Neuronal stem cell (in vitro differentiated cells): ENCODE measurements at regions not wholly inside any gene's neighbourhood (a gene's known extent, or its start where the extent isn't known, plus 50 kb on each side); places are given as distances from the start of the nearest gene placed in this dataset.
"Not testable (repeated sequence)": the region's sequence is repeated elsewhere in the genome, so short reads cannot be mapped to it uniquely, and the experiment has no call there.

Source experiments
- DNase-seq: peaks from one replicate; pipeline ENCODE4 v3.0.0-alpha.2; 2013; ENCODE audit warnings: low spot score
- H2AFZ ChIP-seq: one replicate; pipeline ENCODE4 v1.6.1; 2013; ENCODE audit warnings: mild to moderate bottlenecking, low read length, inconsistent platforms
- H2AK5ac ChIP-seq: 2 replicates; pipeline ENCODE4 v1.6.1; 2013; ENCODE audit warnings: low read depth, mild to moderate bottlenecking, inconsistent platforms, low read length, moderate library complexity, mixed read lengths
- H2BK120ac ChIP-seq: 2 replicates; pipeline ENCODE4 v1.6.1; 2013; ENCODE audit warnings: low read depth, mild to moderate bottlenecking, inconsistent platforms, low read length, moderate library complexity, mixed read lengths
- H2BK12ac ChIP-seq: one replicate; pipeline ENCODE4 v1.6.1; 2013; ENCODE audit warnings: low read length, inconsistent platforms
- H2BK15ac ChIP-seq: 2 replicates; pipeline ENCODE4 v1.6.1; 2013; ENCODE audit warnings: mild to moderate bottlenecking, low read length, inconsistent platforms, mixed read lengths
- H2BK5ac ChIP-seq: one replicate; pipeline ENCODE4 v1.6.1; 2013; ENCODE audit warnings: inconsistent platforms, mild to moderate bottlenecking, low read length, moderate library complexity
- H3K14ac ChIP-seq: one replicate; pipeline ENCODE4 v1.6.1; 2013; ENCODE audit warnings: low read length, inconsistent platforms
- H3K18ac ChIP-seq: 2 replicates; pipeline ENCODE4 v1.6.1; 2013; ENCODE audit warnings: low read length, inconsistent platforms
- H3K23ac ChIP-seq: 2 replicates; pipeline ENCODE4 v1.6.1; 2013; ENCODE audit warnings: low read depth, mild to moderate bottlenecking, mixed read lengths, low read length, inconsistent platforms; ENCODE audit not compliant: poor library complexity
- H3K27ac ChIP-seq: replicated peaks from 3 replicates; pipeline ENCODE4 v1.5.1; 2013; ENCODE audit warnings: low read length, inconsistent platforms
- H3K27me3 ChIP-seq, 3 experiments: 2 replicates each; pipeline ENCODE4 v1.6.1; 2013; ENCODE audit warnings: low read length in 3 of 3, mild to moderate bottlenecking in 2 of 3, inconsistent platforms in 1 of 3, low read depth in 1 of 3, mixed read lengths in 1 of 3, moderate library complexity in 1 of 3; ENCODE audit not compliant: control insufficient read depth in 3 of 3, insufficient read depth in 3 of 3
- H3K36me3 ChIP-seq, 2 donors: replicated peaks in 1 of 2; 2 replicates each; pipeline ENCODE4 v1.6.1; 2013; ENCODE audit warnings: low read length in 2 of 2; ENCODE audit not compliant: control insufficient read depth in 2 of 2, insufficient read depth in 2 of 2
- H3K4ac ChIP-seq: 2 replicates; pipeline ENCODE4 v1.6.1; 2013; ENCODE audit warnings: inconsistent platforms, mild to moderate bottlenecking, low read length, moderate library complexity
- H3K4me1 ChIP-seq, 2 donors: 1 replicate in 1 of 2; 2 replicates in 1 of 2; pipeline ENCODE4 v1.6.1; 2013; ENCODE audit warnings: low read length in 2 of 2, low read depth in 1 of 2; ENCODE audit not compliant: control insufficient read depth in 2 of 2, insufficient read depth in 1 of 2
- H3K4me2 ChIP-seq: one replicate; pipeline ENCODE4 v1.6.1; 2013; ENCODE audit warnings: mild to moderate bottlenecking, low read length, inconsistent platforms; ENCODE audit not compliant: insufficient read depth, poor library complexity, severe bottlenecking
- H3K4me3 ChIP-seq, 2 donors: 2 replicates each; pipeline ENCODE4 v1.5.1; 2013; ENCODE audit warnings: low read length in 2 of 2, mild to moderate bottlenecking in 2 of 2, inconsistent platforms in 1 of 2, moderate library complexity in 1 of 2
- H3K79me1 ChIP-seq: one replicate; pipeline ENCODE4 v1.6.1; 2013; ENCODE audit warnings: low read depth, mild to moderate bottlenecking, inconsistent platforms, low read length, moderate library complexity
- H3K9ac ChIP-seq: one replicate; pipeline ENCODE4 v1.6.1; 2013; ENCODE audit warnings: mild to moderate bottlenecking, low read depth, low read length, inconsistent platforms; ENCODE audit not compliant: poor library complexity
- H3K9me3 ChIP-seq, 2 donors: replicated peaks in 1 of 2; 2 replicates each; pipeline versions ENCODE3 to v1.6.1; 2013; ENCODE audit warnings: low read length in 2 of 2, mild to moderate bottlenecking in 2 of 2, inconsistent platforms in 1 of 2, low read depth in 1 of 2, mixed read lengths in 1 of 2, moderate library complexity in 1 of 2; ENCODE audit not compliant: control insufficient read depth in 2 of 2, insufficient read depth in 1 of 2
- H4K8ac ChIP-seq: one replicate; pipeline ENCODE4 v1.6.1; 2013; ENCODE audit warnings: low read depth, mild to moderate bottlenecking, inconsistent platforms, low read length, moderate library complexity
- H4K91ac ChIP-seq: one replicate; pipeline ENCODE4 v1.6.1; 2013; ENCODE audit warnings: low read length, low read depth, mild to moderate bottlenecking, inconsistent platforms; ENCODE audit not compliant: poor library complexity
- WGBS, 2 donors: extraction: QIAGEN DNeasy Blood & Tissue Kit; methylation state at CpG; one replicate each; pipeline ENCODE4 v1.1.7; 2013; ENCODE audit warnings: missing lambda C conversion rate in 2 of 2, mixed read lengths in 1 of 2; ENCODE audit not compliant: insufficient read length in 2 of 2, insufficient replicate concordance in 1 of 2; ENCODE audit errors: extremely low coverage in 2 of 2; 5-methylcytosine and 5-hydroxymethylcytosine counted together

DNA sequence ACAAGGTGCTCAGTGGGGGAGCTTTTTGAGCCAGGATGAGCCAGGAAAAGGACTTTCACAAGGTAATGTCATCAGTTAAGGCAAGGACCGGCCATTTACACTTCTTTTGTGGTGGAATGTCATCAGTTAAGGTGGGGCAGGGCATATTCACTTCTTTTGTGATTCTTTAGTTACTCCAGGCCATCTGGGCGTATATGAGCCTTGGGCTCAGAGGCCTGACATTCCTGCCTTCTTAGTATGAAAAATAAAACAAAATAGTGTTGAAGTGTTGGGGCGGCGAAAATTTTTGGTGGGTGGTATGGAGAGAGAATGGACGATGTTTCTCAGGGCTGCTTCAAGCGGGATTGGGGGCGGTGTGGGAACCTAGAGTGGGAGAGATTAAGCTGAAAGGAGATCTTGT lies 451.4 kb downstream of the SHISA9 start:
- DNase-seq, H3K36me3 ChIP-seq, H3K18ac ChIP-seq, H3K4ac ChIP-seq, H3K9ac ChIP-seq, H2AK5ac ChIP-seq, H3K79me1 ChIP-seq, H2BK12ac ChIP-seq, H3K27ac ChIP-seq, H3K4me3 ChIP-seq, H3K23ac ChIP-seq, H2BK5ac ChIP-seq, H3K4me1 ChIP-seq, H3K14ac ChIP-seq, H4K8ac ChIP-seq, H3K27me3 ChIP-seq, H2BK120ac ChIP-seq, H2BK15ac ChIP-seq, H2AFZ ChIP-seq, H3K9me3 ChIP-seq, H4K91ac ChIP-seq, H3K4me2 ChIP-seq: not testable (repeated sequence)
- WGBS, 2 donors, result no CpG with 5 or more reads among the region's 7 CpGs

DNA sequence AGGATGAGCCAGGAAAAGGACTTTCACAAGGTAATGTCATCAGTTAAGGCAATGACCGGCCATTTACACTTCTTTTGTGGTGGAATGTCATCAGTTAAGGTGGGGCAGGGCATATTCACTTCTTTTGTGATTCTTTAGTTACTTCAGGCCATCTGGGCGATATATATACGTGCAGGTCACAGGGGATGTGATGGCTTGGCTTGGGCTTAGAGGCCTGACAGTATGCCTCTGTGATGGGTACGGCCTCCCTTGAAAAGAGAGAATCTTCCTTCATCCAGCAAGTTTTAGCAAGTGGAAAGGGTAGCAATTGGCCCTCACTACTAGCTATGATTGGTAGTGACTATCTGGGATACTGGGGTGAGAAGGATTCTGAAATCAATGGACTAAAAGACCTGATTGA lies 456.4 kb downstream of the SHISA9 start:
- H2BK15ac ChIP-seq, H2BK12ac ChIP-seq, H3K14ac ChIP-seq, H4K91ac ChIP-seq, H3K79me1 ChIP-seq, H4K8ac ChIP-seq, H2BK120ac ChIP-seq, H3K36me3 ChIP-seq, H3K23ac ChIP-seq, H3K9ac ChIP-seq, H2AK5ac ChIP-seq, H3K27ac ChIP-seq, H3K4ac ChIP-seq, H3K27me3 ChIP-seq, H3K4me1 ChIP-seq, H2AFZ ChIP-seq, H2BK5ac ChIP-seq, DNase-seq, H3K9me3 ChIP-seq, H3K4me2 ChIP-seq, H3K18ac ChIP-seq, H3K4me3 ChIP-seq: not testable (repeated sequence)
- WGBS, 2 donors, result no CpG with 5 or more reads among the region's 4 CpGs

DNA sequence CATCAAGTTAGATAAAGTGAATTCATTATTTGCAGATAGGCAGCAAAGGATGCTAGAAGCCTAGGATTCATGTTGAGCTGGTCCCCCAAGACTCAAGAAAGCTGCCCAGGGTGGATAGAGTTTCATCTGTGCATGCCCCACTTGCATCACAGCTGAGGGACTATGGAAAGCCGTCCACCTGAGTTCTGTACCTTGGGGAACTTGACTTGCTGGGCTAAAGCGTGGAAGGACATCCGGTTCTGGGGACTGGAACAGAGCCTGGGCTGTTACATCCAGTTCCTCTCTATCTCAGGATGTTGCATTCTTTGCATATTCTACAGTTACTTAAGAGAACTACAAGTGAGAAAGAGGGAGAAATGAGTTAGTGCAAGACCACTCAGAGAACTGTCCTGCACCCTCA lies 458.4 kb downstream of the SHISA9 start:
- Histone ChIP-seq H2BK120ac (no peak overlapping the region), H4K91ac (no peak overlapping the region), H3K18ac (no peak overlapping the region), H3K9ac (no peak overlapping the region), H2AK5ac (no peak overlapping the region), H3K27me3 (no peaks in the 10 kb centered on the region), H2BK12ac (no peak overlapping the region), H2BK5ac (no peak overlapping the region), H3K4me2 (no peak overlapping the region), H3K27ac (no peak overlapping the region), H3K23ac (no peak overlapping the region), H3K79me1 (no peaks in the 10 kb centered on the region), H2BK15ac (no peak overlapping the region), H2AFZ (no peak overlapping the region), H3K36me3 (no peaks in the 10 kb centered on the region), H3K14ac (no peak overlapping the region), H3K9me3 (no peaks in the 10 kb centered on the region), H3K4me1 (no peaks in the 10 kb centered on the region), H4K8ac (no peak overlapping the region), H3K4me3 (no peak overlapping the region), H3K4ac (no peak overlapping the region)
- no CpG with 5 or more reads among the region's 3 CpGs for WGBS, 2 donors
- DNase-seq, result no peak

DNA sequence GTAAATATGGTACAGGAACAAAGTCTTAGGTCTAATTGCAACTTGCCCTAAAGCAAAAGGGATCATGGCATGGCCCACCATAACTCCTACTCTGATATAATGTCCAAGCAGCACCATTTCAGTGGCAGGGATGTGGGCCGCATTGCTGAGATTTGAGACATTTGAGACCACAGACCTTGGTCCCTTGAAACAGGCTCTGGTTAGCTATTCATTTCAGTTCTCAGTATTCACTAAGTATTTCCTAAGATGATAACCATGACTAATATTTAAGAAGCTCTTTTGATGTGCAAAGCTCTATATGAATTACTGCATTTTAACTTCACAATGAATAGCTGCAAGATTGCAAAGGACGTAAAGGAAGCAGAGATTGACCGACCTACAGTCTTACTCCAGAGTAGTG lies 471.0 kb downstream of the SHISA9 start:
- Histone ChIP-seq H4K91ac (no peak overlapping the region), H2BK120ac (no peak overlapping the region), H2AK5ac (no peak overlapping the region), H2BK5ac (no peak overlapping the region), H3K36me3 (no peaks in the 10 kb centered on the region), H3K4me1 (no peaks in the 10 kb centered on the region), H3K9ac (no peak overlapping the region), H3K4ac (no peak overlapping the region), H3K4me3 (no peak overlapping the region), H2BK12ac (no peak overlapping the region), H3K79me1 (no peaks in the 10 kb centered on the region), H3K9me3 (no peaks in the 10 kb centered on the region), H4K8ac (no peak overlapping the region), H3K14ac (no peak overlapping the region), H3K27me3 (no peaks in the 10 kb centered on the region), H3K18ac (no peak overlapping the region), H2BK15ac (no peak overlapping the region), H3K4me2 (no peak overlapping the region), H3K23ac (no peak overlapping the region), H2AFZ (no peak overlapping the region), H3K27ac (no peak overlapping the region)
- no CpG with 5 or more reads among the region's 3 CpGs for WGBS, 2 donors
- no peak for DNase-seq
